GM23248 (cell line): ENCODE measurements at regions not wholly inside any gene's neighbourhood (a gene's known extent, or its start where the extent isn't known, plus 50 kb on each side); places are given as distances from the start of the nearest gene placed in this dataset.

Source experiments
- EZH2 ChIP-seq: fragments of 200-600 bp; sonication (generic); IDR thresholded peaks from 2 replicates; pipeline ENCODE4 v1.6.1; 2018; ENCODE audit warnings: antibody characterized with exemption, mild to moderate bottlenecking; ENCODE audit not compliant: insufficient read depth, poor library complexity, severe bottlenecking
- EZH2phosphoT487 ChIP-seq: fragments of 200-600 bp; sonication (generic); IDR thresholded peaks from 2 replicates; pipeline ENCODE4 v1.6.1; 2018; ENCODE audit warnings: antibody characterized with exemption, moderate library complexity, mild to moderate bottlenecking, low read depth; ENCODE audit not compliant: insufficient read depth

- TF ChIP-seq EZH2 (no peak), EZH2phosphoT487 (no peak)
These were observed 411.7 kb upstream of the MYT1L start for GRCh38 chr2:2742726-2743125.
